T-helper 2 cell treated with Interferon-gamma antibody and Interleukin-4, amounts not matched to agents 100 ng/mL and 5 ng/mL, for 36 hours (primary cell): ENCODE measurements at regions not wholly inside any gene's neighbourhood (a gene's known extent, or its start where the extent isn't known, plus 50 kb on each side); places are given as distances from the start of the nearest gene placed in this dataset.

Experiments used
- intact Hi-C: fragments of 100-400 bp; cut with micrococcal nuclease; formaldehyde crosslinking; loops from one replicate; pipeline ENCODE4 v1.15.1; 2023

- intact Hi-C loops, result no loop called here
Observed at GRCh38 chr6:100186552-100186951, 192.5 kb upstream of the MCHR2 start.

DNA sequence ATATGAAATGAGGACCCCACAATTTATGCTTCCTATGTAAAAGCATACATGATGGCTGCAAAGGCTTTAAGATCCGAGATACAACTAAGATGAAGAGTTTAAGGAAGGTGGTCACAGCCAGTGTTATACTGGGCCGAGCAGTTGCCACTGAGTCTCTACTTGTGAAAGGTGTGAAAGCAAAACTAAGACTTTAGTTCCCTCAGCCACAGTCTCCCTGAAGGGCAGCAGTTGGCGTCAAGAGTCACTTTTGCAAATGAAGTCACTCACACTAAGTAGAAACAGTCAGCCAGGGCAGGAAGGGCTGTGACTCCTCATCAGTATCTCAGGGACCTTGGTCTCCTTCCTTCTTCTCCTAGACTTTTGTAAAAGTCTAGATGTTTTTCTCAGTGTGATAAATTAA, 191.6 kb upstream of the MCHR2 start:
- intact Hi-C loops, result no loop called here

- intact Hi-C loops, result no loop called here
Observed at GRCh38 chr6:100184473-100184872, 190.4 kb upstream of the MCHR2 start.

DNA sequence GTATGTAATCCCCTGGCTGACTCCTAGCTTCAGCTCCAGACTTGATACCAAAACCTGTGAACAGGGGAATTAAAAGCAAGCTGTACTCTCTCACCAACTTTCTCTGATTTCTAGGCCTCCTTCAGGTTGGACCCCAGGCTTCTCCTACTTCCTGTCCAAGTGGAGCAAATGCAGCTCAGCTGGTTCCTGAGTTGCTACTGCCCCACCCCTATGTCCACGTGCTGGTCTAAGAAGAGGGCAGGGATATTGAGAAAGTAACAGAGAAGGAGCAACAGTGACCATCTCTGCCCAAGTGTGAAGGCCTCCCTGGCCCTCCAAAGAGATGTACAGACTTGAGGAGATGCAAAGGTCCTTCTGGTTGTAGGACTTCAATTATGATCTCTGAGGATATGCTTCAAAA, 188.3 kb upstream of the MCHR2 start:
- intact Hi-C loops, result no loop called here

- intact Hi-C loops, result no loop called here
Observed at GRCh38 chr6:100181309-100181708, 187.3 kb upstream of the MCHR2 start.

DNA sequence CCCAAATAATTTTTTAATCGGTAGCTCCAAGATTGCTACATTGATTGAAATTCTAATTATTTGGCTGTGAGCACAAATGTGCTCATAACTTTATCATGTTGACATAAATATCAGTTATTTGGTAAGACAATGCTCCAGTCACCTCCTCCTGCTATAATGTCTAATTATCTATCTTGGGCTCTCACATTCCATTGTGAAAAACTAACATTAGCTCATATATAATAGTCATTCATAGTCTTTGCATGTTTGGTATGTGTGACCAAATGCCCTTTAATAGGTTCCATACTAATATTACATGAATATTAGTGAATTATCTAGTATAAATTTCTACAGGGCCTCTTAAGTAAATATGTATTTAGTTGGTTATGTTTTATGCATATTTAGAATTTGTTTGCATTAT, 185.6 kb upstream of the MCHR2 start:
- intact Hi-C loops, result loop anchor here (5.0 kb wide), 1 partner anchor 478 kb away; no protein-coding TSS in a partner anchor

DNA sequence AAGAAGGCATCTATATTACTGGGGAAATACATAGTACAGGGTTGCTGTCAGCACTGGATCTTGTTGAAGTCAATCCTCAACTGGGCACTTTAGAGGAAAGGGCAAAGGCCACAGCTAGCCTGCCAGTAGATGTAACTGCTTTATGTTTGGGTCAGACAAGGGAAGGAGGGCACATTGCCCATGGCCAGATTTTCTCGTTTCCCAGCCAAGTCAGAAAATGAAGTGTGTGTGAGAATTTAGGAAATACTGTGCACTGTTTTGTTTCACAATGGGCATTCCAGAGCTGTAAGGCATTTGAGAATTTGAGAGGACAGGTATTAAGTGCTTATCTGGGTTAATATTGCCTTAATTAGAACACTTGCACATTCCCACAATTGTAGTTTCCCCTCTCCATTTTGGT, 183.9 kb upstream of the MCHR2 start:
- intact Hi-C loops, result loop anchor here (5.0 kb wide), 1 partner anchor 479 kb away; no protein-coding TSS in a partner anchor

DNA sequence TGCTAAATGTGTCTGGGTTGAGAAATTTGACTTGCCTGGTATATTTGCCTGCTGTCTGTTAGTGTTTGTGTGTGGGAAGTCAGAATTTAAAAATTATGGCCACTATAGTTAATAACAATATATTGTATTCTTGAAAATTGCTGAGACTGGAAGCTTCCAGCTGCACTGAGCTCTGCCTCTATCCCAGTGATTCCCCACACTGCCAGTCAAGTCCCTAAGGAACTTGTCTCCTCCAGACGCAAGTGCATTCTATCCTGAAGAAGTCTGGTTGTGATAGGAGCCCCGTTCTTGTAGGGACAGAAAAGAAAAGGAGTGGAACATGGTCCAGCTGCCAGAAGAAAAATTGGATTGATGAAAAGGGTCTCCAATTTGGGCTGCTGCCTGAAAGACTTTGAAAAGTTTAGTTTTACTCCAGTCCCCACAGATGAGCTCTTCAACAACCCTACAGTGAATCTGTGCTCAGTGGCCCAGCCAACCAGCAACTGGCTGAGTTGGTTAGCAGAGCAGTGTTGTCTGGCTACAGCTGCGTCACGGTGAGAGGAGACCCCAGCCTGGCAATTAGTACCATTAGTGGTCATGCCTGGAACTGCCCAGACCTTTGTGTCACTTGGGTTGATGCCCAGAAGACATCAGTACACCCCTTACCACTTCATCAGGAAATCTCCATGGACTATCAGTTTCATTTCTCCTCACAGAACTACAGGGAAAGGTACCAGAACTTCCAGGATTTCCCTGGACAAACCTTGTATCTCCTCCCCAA, 183.1 kb upstream of the MCHR2 start:
- intact Hi-C loops, result loop anchor here (5.0 kb wide), 1 partner anchor 480 kb away; no protein-coding TSS in a partner anchor

DNA sequence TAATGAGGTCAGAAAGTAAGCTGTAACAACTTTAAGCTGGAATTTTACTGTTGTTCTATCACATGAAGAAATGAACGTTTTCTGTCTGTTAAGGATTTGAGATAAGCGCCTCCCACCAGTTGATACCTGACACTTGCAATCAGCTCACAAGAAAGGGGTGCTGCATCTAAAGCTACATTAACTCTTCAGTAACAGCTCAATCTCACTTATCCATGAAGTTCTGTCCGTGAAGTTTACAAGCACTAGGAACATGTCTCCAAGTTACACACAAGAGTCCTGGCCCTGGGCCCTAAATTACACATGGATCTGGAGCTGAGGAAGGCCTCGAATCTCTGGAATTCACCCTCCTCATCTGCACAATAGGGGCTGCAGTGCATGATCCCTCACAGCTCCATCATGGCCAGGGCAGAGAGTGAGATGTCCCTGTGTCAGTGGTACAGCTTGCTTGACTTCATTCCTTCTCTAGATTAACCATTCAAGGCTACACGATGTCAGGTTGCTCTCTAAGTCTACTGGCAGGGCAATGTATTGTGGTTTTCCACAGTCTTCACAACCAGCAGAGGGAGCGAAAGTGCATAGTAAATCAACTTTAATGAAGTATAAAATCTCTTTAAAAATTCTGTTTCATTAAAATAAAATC, 182.4 kb upstream of the MCHR2 start:
- intact Hi-C loops, result loop anchor here (5.0 kb wide), 1 partner anchor 481 kb away; no protein-coding TSS in a partner anchor

- intact Hi-C loops, result loop anchor here (5.0 kb wide), 1 partner anchor 481 kb away; no protein-coding TSS in a partner anchor
Observed at GRCh38 chr6:100175814-100176310, 181.8 kb upstream of the MCHR2 start.

- intact Hi-C loops, result loop anchor here (2.0 to 5.0 kb wide), 4 partner anchors 41 to 294 kb away; no protein-coding TSS in a partner anchor
Observed at GRCh38 chr6:100173211-100173610, 179.2 kb upstream of the MCHR2 start.

DNA sequence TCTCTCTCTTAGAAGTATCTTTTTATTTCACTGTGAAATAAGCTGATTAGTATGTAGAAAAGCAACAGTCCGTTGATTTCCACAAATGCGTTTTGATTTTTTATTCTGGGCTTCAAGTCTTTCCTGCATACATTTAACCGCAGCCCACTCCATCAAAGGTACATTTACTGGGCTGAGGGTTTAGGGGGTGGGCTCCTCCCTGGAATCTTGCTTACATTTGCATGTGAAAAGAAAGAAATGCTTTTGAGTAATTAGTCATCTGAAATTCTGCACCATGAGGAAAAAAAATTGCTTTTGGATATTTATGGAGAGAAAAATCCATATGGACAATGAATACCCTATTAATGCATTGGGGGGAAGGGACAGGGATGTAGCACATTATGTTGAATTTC, 178.3 kb upstream of the MCHR2 start:
- intact Hi-C loops, result loop anchor here (2.0 to 5.0 kb wide), 4 partner anchors 40 to 295 kb away; no protein-coding TSS in a partner anchor

GRCh38 chr6:100171533-100172321, 177.7 kb upstream of the MCHR2 start:
- intact Hi-C loops, result loop anchor here (2.0 to 5.0 kb wide), 4 partner anchors 39 to 296 kb away; no protein-coding TSS in a partner anchor

DNA sequence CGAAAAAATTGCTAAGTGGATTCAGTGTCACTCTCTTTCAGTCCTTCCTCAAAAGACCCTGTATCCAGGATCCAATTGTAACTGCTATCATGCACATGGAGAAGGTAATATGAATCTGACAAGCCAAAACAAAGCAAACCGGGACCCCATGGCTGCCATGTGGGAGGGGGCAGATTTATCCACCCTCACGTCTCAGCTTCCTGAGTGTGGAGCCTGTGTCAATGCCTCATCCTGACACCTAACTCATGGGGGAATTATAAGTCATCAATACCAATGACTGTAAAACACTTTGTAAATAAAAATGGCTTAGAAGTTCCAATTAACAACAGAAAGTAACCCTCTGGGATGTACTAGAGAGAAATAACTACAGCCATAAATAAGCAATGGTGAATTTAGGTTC, 174.1 kb upstream of the MCHR2 start:
- intact Hi-C loops, result no loop called here

GRCh38 chr6:100167585-100167984, 173.6 kb upstream of the MCHR2 start:
- intact Hi-C loops, result no loop called here

GRCh38 chr6:100166956-100167355, 172.9 kb upstream of the MCHR2 start:
- intact Hi-C loops, result no loop called here

GRCh38 chr6:100165442-100165841, 171.4 kb upstream of the MCHR2 start:
- intact Hi-C loops, result no loop called here

DNA sequence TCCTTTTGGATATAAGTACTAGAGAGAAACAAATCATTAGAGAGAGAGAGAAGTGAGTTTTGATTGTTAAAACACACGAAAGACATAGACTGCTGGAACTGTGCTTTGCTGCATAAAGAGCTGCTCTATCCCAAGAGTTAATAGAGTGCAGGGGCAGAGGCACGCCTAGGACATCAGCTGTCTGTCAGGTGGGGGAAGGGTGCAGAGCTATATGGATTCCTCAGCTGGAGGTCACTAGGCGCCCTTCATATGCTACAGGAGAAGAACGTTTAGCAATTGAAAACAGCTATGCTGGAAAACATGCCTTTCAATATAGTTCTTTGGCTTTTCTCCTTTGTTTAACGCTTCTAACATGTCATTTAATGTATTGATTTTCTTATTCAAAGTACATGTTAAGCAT, 169.0 kb upstream of the MCHR2 start:
- intact Hi-C loops, result no loop called here

GRCh38 chr6:100161782-100162365, 167.9 kb upstream of the MCHR2 start:
- intact Hi-C loops, result no loop called here

DNA sequence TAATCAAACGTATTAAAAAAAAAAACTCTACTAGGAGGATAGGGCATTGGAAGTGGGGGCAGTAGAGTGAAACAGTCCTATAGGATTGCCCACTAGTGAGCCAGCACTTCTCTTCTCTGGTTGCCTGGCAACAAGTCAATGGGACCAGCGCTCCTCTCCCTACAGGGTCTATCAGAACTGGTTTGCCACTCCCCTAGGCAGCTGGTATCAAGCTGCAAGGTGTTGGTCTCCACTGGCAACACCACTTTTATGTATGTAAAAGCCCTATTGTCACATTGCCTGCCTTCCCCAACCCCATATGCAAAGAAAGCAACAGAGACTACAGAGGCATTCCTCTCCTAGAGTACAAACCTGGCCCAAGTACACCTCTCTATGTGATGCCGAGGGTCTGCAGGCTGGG, 166.9 kb upstream of the MCHR2 start:
- intact Hi-C loops, result no loop called here

- intact Hi-C loops, result no loop called here
Observed at GRCh38 chr6:100155141-100155540, 161.1 kb upstream of the MCHR2 start.
